ENCODE measurements at regions not wholly inside any gene's neighbourhood (a gene's known extent, or its start where the extent isn't known, plus 50 kb on each side); places are given as distances from the start of the nearest gene placed in this dataset.
A peak's percentile ranks its signal among the peaks of the same experiment; 100 is the strongest.

DNA sequence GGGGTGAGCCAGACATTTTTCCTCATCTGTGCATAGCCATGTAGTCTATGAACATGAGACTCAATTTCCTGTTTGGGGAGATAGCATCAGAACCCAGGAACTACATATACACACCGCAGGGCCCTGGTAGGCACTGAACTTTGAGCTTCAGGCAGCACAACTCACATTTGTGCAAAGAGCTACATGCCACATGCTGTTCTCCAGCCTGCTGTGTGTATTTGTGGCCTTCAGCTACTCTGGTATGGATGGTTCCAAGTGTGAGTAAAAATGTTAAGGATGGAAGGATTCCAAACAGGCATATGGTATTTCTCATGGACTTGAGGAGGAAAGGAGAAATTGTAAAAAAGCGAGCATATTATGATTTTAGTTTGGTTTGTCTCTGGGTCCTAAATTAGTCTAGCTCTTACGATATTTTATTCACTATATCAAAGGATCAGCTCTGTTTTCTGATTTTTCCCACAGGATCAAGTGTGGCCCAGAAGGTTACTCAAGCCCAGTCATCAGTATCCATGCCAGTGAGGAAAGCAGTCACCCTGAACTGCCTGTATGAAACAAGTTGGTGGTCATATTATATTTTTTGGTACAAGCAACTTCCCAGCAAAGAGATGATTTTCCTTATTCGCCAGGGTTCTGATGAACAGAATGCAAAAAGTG lies 422.4 kb upstream of the OR4E1 start:
- no peak for TF ChIP-seq CTCF (conservative IDR thresholded peaks at IDR 0.05)
- DNase-seq (ENCODE audit: low read depth, low spot score): no peak
- Mint-ChIP-seq H3K9me3 (no peaks in the 10 kb centered on the region), H3K27ac (ENCODE audit: unreplicated experiment) (peak overlapping the region; percentile 16), H3K4me1 (peaks cover 5% of the 10 kb centered on the region), H3K27me3 (ENCODE audit: low read depth) (no peaks in the 10 kb centered on the region), H3K4me3 (no peak overlapping the region), H3K36me3 (ENCODE audit: low read depth) (no peaks in the 10 kb centered on the region)

- TF ChIP-seq CTCF (conservative IDR thresholded peaks at IDR 0.05): no peak
- Mint-ChIP-seq H3K4me1 (no peaks in the 10 kb centered on the region), H3K27ac (ENCODE audit: unreplicated experiment) (no peak overlapping the region), H3K27me3 (ENCODE audit: low read depth) (no peaks in the 10 kb centered on the region), H3K36me3 (ENCODE audit: low read depth) (no peaks in the 10 kb centered on the region), H3K9me3 (no peaks in the 10 kb centered on the region), H3K4me3 (no peak overlapping the region)
- no peak for DNase-seq (ENCODE audit: low read depth, low spot score)
Observed at GRCh38 chr14:22089940-22090339, 416.3 kb upstream of the OR4E1 start.

DNA sequence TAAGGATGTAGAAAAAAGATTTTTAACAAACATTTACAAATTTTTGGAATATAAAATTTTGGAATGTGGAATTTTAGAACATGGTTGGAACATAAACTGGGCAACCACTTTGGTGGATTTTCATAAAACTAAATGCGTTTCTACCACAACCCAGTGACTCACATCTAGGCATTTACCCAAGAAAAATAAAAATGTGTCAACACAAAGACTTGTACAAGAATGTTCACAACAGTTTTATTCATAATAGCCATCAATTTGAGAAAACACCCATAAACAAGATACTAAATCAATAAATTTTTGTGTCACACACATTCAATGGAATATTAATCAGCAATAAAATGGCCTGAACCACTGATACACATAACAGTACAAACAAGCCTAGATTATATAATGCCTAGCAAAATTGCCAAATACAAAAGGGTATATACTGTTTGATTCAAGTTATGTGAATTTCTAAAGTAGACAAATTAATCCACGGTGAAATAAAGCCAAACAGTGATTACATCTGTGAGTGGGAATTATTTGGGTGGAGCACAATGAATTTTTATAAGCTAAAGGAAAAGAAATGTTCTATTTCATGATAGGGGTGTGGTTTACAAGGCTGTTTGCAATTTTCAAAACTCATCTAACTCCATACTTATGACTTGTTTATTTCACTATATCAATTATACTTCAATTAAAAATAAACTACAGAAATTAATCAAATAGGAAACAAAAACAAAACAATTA lies 415.2 kb upstream of the OR4E1 start:
- no peaks in the 10 kb centered on the region for H3K36me3 Mint-ChIP-seq (ENCODE audit: low read depth)
- no peak for DNase-seq (ENCODE audit: low read depth, low spot score)
- H3K4me1 Mint-ChIP-seq: no peaks in the 10 kb centered on the region
- H3K9me3 Mint-ChIP-seq: peaks cover 2% of the 10 kb centered on the region
- TF ChIP-seq CTCF (conservative IDR thresholded peaks at IDR 0.05): no peak
- H3K4me3 Mint-ChIP-seq: no peak overlapping the region
- H3K27ac Mint-ChIP-seq (ENCODE audit: unreplicated experiment): no peak overlapping the region
- H3K27me3 Mint-ChIP-seq (ENCODE audit: low read depth): peaks cover 3% of the 10 kb centered on the region

- Mint-ChIP-seq H3K36me3 (ENCODE audit: low read depth) (no peaks in the 10 kb centered on the region), H3K9me3 (peaks cover 2% of the 10 kb centered on the region), H3K4me1 (no peaks in the 10 kb centered on the region), H3K27ac (ENCODE audit: unreplicated experiment) (no peak overlapping the region), H3K4me3 (no peak overlapping the region), H3K27me3 (ENCODE audit: low read depth) (peaks cover 13% of the 10 kb centered on the region)
- no peak for DNase-seq (ENCODE audit: low read depth, low spot score)
- TF ChIP-seq CTCF (conservative IDR thresholded peaks at IDR 0.05): no peak
Observed at GRCh38 chr14:22086131-22086530, 412.5 kb upstream of the OR4E1 start.

GRCh38 chr14:22084393-22085281 lies 411.0 kb upstream of the OR4E1 start:
- H3K4me3 Mint-ChIP-seq: no peak overlapping the region
- H3K9me3 Mint-ChIP-seq: peaks cover 2% of the 10 kb centered on the region
- H3K4me1 Mint-ChIP-seq: no peaks in the 10 kb centered on the region
- H3K27ac Mint-ChIP-seq (ENCODE audit: unreplicated experiment): no peak overlapping the region
- H3K27me3 Mint-ChIP-seq (ENCODE audit: low read depth): peaks cover 24% of the 10 kb centered on the region
- no peaks in the 10 kb centered on the region for H3K36me3 Mint-ChIP-seq (ENCODE audit: low read depth)
- TF ChIP-seq CTCF (conservative IDR thresholded peaks at IDR 0.05): peak; percentile 83
- DNase-seq (ENCODE audit: low read depth, low spot score): peak; percentile 2

Data from neural crest cell (in vitro differentiated cells).